CD4-positive, alpha-beta T cell (primary cell): ENCODE measurements at regions not wholly inside any gene's neighbourhood (a gene's known extent, or its start where the extent isn't known, plus 50 kb on each side); places are given as distances from the start of the nearest gene placed in this dataset.

Experiments
- ATAC-seq: fragments of 200-7000 bp; cut with Tn5 transposase; one replicate; pipeline ENCODE4 v1.10.0; 2022; ENCODE audit warnings: mild to moderate bottlenecking; ENCODE audit not compliant: poor library complexity
- CTCF ChIA-PET: fragments of 350-600 bp; sonication (Branson Sonifier 250); formaldehyde crosslinking; loops from one replicate; lab custom pipeline; 2021; ENCODE audit warnings: antibody characterized with exemption, inconsistent platforms; lab: Charles Lee
- POLR2A ChIA-PET: fragments of 350-600 bp; sonication (Branson Sonifier 250); formaldehyde crosslinking; loops from one replicate; lab custom pipeline; 2021; ENCODE audit warnings: antibody characterized with exemption, inconsistent platforms; lab: Charles Lee
- DNase-seq, 14 experiments: peaks; one replicate each; pipeline ENCODE4 v3.0.0-alpha.2; 2013 to 2020; ENCODE audit warnings: mixed read lengths in 2 of 14
- H3K27ac ChIP-seq, 2 donors: one replicate each; pipeline versions ENCODE4 v1.5.1 to v1.7.0; 2013; ENCODE audit warnings: low read length in 2 of 2, low read depth in 1 of 2, mild to moderate bottlenecking in 1 of 2
- H3K27me3 ChIP-seq, 2 experiments: 1 replicate in 1 of 2; 2 replicates in 1 of 2; pipeline versions ENCODE4 v1.6.1 to v1.7.0; 2013; ENCODE audit warnings: low read length in 2 of 2, control low read depth in 1 of 2, mild to moderate bottlenecking in 1 of 2, moderate library complexity in 1 of 2; ENCODE audit not compliant: insufficient read depth in 2 of 2, control insufficient read depth in 1 of 2
- H3K36me3 ChIP-seq: one replicate; pipeline ENCODE4 v1.6.1; 2013; ENCODE audit warnings: low read length, control low read depth; ENCODE audit not compliant: insufficient read depth
- H3K4me1 ChIP-seq: one replicate; pipeline ENCODE4 v1.6.1; 2013; ENCODE audit warnings: low read length, control low read depth; ENCODE audit not compliant: insufficient read depth
- H3K4me3 ChIP-seq: one replicate; pipeline ENCODE4 v1.5.1; 2013; ENCODE audit warnings: mild to moderate bottlenecking, low read length, moderate library complexity
- H3K9me3 ChIP-seq, 2 experiments: 1 replicate in 1 of 2; 2 replicates in 1 of 2; pipeline versions ENCODE4 v1.6.1 to v1.7.0; 2013; ENCODE audit warnings: low read length in 2 of 2, mild to moderate bottlenecking in 2 of 2, control low read depth in 1 of 2, moderate library complexity in 1 of 2; ENCODE audit not compliant: control insufficient read depth in 1 of 2, insufficient read depth in 1 of 2
- H3K27ac Mint-ChIP-seq: one replicate; pipeline ENCODE4 v1.8.0; 2020; ENCODE audit warnings: mixed read lengths
- H3K27me3 Mint-ChIP-seq: one replicate; pipeline ENCODE4 v1.8.0; 2021; ENCODE audit warnings: mixed read lengths
- H3K36me3 Mint-ChIP-seq: one replicate; pipeline ENCODE4 v1.8.0; 2021; ENCODE audit warnings: low read depth, mixed read lengths
- H3K4me1 Mint-ChIP-seq: one replicate; pipeline ENCODE4 v1.8.0; 2021; ENCODE audit warnings: low read depth, mixed read lengths
- H3K4me3 Mint-ChIP-seq: one replicate; pipeline ENCODE4 v1.8.0; 2020; ENCODE audit warnings: mild to moderate bottlenecking, mixed read lengths
- H3K9me3 Mint-ChIP-seq: one replicate; pipeline ENCODE4 v1.8.0; 2020; ENCODE audit warnings: mixed read lengths
- intact Hi-C, 2 experiments: fragments of 100-400 bp; cut with DNase I in 1 of 2; cut with micrococcal nuclease in 1 of 2; formaldehyde crosslinking; loops; one replicate each; pipeline versions ENCODE4 v1.15.1 to v1.9.0; 2023 to 2025; cut with DNase I, micrococcal nuclease
- TF ChIP-seq, protein P1 (sequence below): fragments of 200-600 bp; IDR thresholded peaks from one replicate; pipeline ENCODE4 v1.8.0; 2022; ENCODE audit warnings: antibody characterized with exemption, mild to moderate bottlenecking

GRCh38 chr16:7167626-7168025 is 165.0 kb upstream of the RBFOX1 start:
- no peak overlapping the region for H3K4me3 Mint-ChIP-seq
- Histone ChIP-seq H3K27ac (no peak overlapping the region), H3K4me1 (no peaks in the 10 kb centered on the region), H3K36me3 (no peaks in the 10 kb centered on the region), H3K9me3 (peaks cover 0 to 12% of the 10 kb centered on the region in 2 experiments), H3K27me3 (no peaks in the 10 kb centered on the region), H3K4me3 (no peak overlapping the region)
- no peak overlapping the region for H3K27ac Mint-ChIP-seq
- CTCF ChIA-PET = no interaction called here
- POLR2A ChIA-PET = no interaction called here
- no peaks in the 10 kb centered on the region for H3K4me1 Mint-ChIP-seq
- intact Hi-C loops = no loop called here
- ATAC-seq = no peak
- TF ChIP-seq, protein P1, sequence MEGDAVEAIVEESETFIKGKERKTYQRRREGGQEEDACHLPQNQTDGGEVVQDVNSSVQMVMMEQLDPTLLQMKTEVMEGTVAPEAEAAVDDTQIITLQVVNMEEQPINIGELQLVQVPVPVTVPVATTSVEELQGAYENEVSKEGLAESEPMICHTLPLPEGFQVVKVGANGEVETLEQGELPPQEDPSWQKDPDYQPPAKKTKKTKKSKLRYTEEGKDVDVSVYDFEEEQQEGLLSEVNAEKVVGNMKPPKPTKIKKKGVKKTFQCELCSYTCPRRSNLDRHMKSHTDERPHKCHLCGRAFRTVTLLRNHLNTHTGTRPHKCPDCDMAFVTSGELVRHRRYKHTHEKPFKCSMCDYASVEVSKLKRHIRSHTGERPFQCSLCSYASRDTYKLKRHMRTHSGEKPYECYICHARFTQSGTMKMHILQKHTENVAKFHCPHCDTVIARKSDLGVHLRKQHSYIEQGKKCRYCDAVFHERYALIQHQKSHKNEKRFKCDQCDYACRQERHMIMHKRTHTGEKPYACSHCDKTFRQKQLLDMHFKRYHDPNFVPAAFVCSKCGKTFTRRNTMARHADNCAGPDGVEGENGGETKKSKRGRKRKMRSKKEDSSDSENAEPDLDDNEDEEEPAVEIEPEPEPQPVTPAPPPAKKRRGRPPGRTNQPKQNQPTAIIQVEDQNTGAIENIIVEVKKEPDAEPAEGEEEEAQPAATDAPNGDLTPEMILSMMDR = no peak
- no peak for DNase-seq
- no peaks in the 10 kb centered on the region for H3K27me3 Mint-ChIP-seq
- peaks cover 4% of the 10 kb centered on the region for H3K9me3 Mint-ChIP-seq
- H3K36me3 Mint-ChIP-seq = no peaks in the 10 kb centered on the region

- ATAC-seq (no peak), DNase-seq (no peak)
- Histone ChIP-seq H3K27me3 (no peaks in the 10 kb centered on the region), H3K9me3 (peaks cover 0 to 13% of the 10 kb centered on the region in 2 experiments), H3K36me3 (no peaks in the 10 kb centered on the region), H3K27ac (no peak overlapping the region), H3K4me1 (no peaks in the 10 kb centered on the region), H3K4me3 (no peak overlapping the region)
- no peaks in the 10 kb centered on the region for H3K4me1 Mint-ChIP-seq
- intact Hi-C loops = no loop called here
- no peak overlapping the region for H3K27ac Mint-ChIP-seq
- H3K36me3 Mint-ChIP-seq = no peaks in the 10 kb centered on the region
- H3K27me3 Mint-ChIP-seq = no peaks in the 10 kb centered on the region
- POLR2A ChIA-PET = no interaction called here
- CTCF ChIA-PET = no interaction called here
- TF ChIP-seq, protein P1 = no peak
- H3K4me3 Mint-ChIP-seq = no peak overlapping the region
- H3K9me3 Mint-ChIP-seq = peaks cover 2% of the 10 kb centered on the region
These were observed 170.8 kb upstream of the RBFOX1 start for GRCh38 chr16:7161891-7162290.

GRCh38 chr16:7160093-7160492 is 172.6 kb upstream of the RBFOX1 start:
- ChIA-PET POLR2A (no interaction called here), CTCF (no interaction called here)
- Histone ChIP-seq H3K9me3 (peaks cover 0 to 3% of the 10 kb centered on the region in 2 experiments), H3K27me3 (no peaks in the 10 kb centered on the region), H3K4me1 (no peaks in the 10 kb centered on the region), H3K27ac (no peak overlapping the region), H3K4me3 (no peak overlapping the region), H3K36me3 (no peaks in the 10 kb centered on the region)
- peaks cover 2% of the 10 kb centered on the region for H3K9me3 Mint-ChIP-seq
- ATAC-seq (no peak), DNase-seq (no peak)
- no peaks in the 10 kb centered on the region for H3K4me1 Mint-ChIP-seq
- no peaks in the 10 kb centered on the region for H3K27me3 Mint-ChIP-seq
- no peak overlapping the region for H3K27ac Mint-ChIP-seq
- no peaks in the 10 kb centered on the region for H3K36me3 Mint-ChIP-seq
- intact Hi-C loops = no loop called here
- H3K4me3 Mint-ChIP-seq = no peak overlapping the region
- TF ChIP-seq, protein P1 = no peak
